Calu3 (cell line): ENCODE measurements at regions not wholly inside any gene's neighbourhood (a gene's known extent, or its start where the extent isn't known, plus 50 kb on each side); places are given as distances from the start of the nearest gene placed in this dataset.

Experiments
- BruUV-seq: library from RNA; stranded (reverse); fragments of 400-500 nt; replicated peaks from 2 replicates; lab custom pipeline; 2021; lab: Mats Ljungman, UMichigan
- CTCF ChIA-PET: fragments of 300-600 bp; sonication (Branson Sonifier 250); formaldehyde crosslinking; loops from one replicate; lab custom pipeline; 2022; ENCODE audit warnings: antibody characterized with exemption; lab: Charles Lee
- DNase-seq: peaks from one replicate; pipeline ENCODE4 v3.0.0; 2022
- H3K27ac Mint-ChIP-seq: one replicate; pipeline ENCODE4 v1.8.0; 2022; ENCODE audit warnings: mixed read lengths; ENCODE audit not compliant: unreplicated experiment
- H3K27me3 Mint-ChIP-seq: one replicate; pipeline ENCODE4 v1.8.0; 2022; ENCODE audit warnings: mixed read lengths; ENCODE audit not compliant: unreplicated experiment
- H3K36me3 Mint-ChIP-seq: one replicate; pipeline ENCODE4 v1.8.0; 2022; ENCODE audit warnings: mild to moderate bottlenecking, moderate library complexity, mixed read lengths; ENCODE audit not compliant: insufficient read depth, unreplicated experiment
- H3K4me1 Mint-ChIP-seq: one replicate; pipeline ENCODE4 v1.8.0; 2022; ENCODE audit warnings: mild to moderate bottlenecking, low read depth, mixed read lengths; ENCODE audit not compliant: unreplicated experiment
- H3K4me3 Mint-ChIP-seq: one replicate; pipeline ENCODE4 v1.8.0; 2022; ENCODE audit warnings: mild to moderate bottlenecking, low read depth, moderate library complexity, mixed read lengths; ENCODE audit not compliant: unreplicated experiment
- H3K9me3 Mint-ChIP-seq: one replicate; pipeline ENCODE4 v1.8.0; 2022; ENCODE audit warnings: low read depth, mixed read lengths; ENCODE audit not compliant: unreplicated experiment
- CTCF ChIP-seq: fragments of 200-600 bp; IDR thresholded peaks from one replicate; pipeline ENCODE4 v1.8.0; 2022; ENCODE audit warnings: antibody characterized with exemption; ENCODE audit not compliant: unreplicated experiment
- intact Hi-C: fragments of 100-400 bp; cut with micrococcal nuclease; formaldehyde crosslinking; loops from one replicate; pipeline ENCODE4 v1.10.0; 2022; ENCODE audit not compliant: unreplicated experiment

- intact Hi-C loops, result no loop called here
- CTCF ChIA-PET, result no interaction called here
- H3K27me3 Mint-ChIP-seq, result no peaks in the 10 kb centered on the region
- H3K4me3 Mint-ChIP-seq, result no peak overlapping the region
- no peaks in the 10 kb centered on the region for H3K4me1 Mint-ChIP-seq
- TF ChIP-seq CTCF, result no peak
- peaks cover 5% of the 10 kb centered on the region for H3K36me3 Mint-ChIP-seq
- no TSS peak for BruUV-seq
- no peak for DNase-seq
- peaks cover 2% of the 10 kb centered on the region for H3K9me3 Mint-ChIP-seq
- no peak overlapping the region for H3K27ac Mint-ChIP-seq
Measured at GRCh38 chr14:101064718-101065117, 161.2 kb upstream of the RTL1 start.

GRCh38 chr14:101065246-101065645 is 161.7 kb upstream of the RTL1 start:
- no TSS peak for BruUV-seq
- H3K9me3 Mint-ChIP-seq, result peaks cover 2% of the 10 kb centered on the region
- DNase-seq, result no peak
- no peak overlapping the region for H3K4me3 Mint-ChIP-seq
- CTCF ChIA-PET, result no interaction called here
- H3K4me1 Mint-ChIP-seq, result no peaks in the 10 kb centered on the region
- TF ChIP-seq CTCF, result no peak
- peaks cover 5% of the 10 kb centered on the region for H3K36me3 Mint-ChIP-seq
- intact Hi-C loops, result no loop called here
- H3K27ac Mint-ChIP-seq, result no peak overlapping the region
- H3K27me3 Mint-ChIP-seq, result no peaks in the 10 kb centered on the region

- no peaks in the 10 kb centered on the region for H3K27me3 Mint-ChIP-seq
- BruUV-seq, result no TSS peak
- H3K4me1 Mint-ChIP-seq, result no peaks in the 10 kb centered on the region
- intact Hi-C loops, result no loop called here
- peaks cover 5% of the 10 kb centered on the region for H3K36me3 Mint-ChIP-seq
- peaks cover 2% of the 10 kb centered on the region for H3K9me3 Mint-ChIP-seq
- no peak for TF ChIP-seq CTCF
- no peak overlapping the region for H3K4me3 Mint-ChIP-seq
- no peak for DNase-seq
- no peak overlapping the region for H3K27ac Mint-ChIP-seq
- CTCF ChIA-PET, result no interaction called here
Measured at GRCh38 chr14:101065696-101066694, 162.5 kb upstream of the RTL1 start.

- Mint-ChIP-seq H3K4me3 (no peak overlapping the region), H3K9me3 (no peaks in the 10 kb centered on the region), H3K4me1 (no peaks in the 10 kb centered on the region), H3K27me3 (no peaks in the 10 kb centered on the region), H3K27ac (no peak overlapping the region), H3K36me3 (peaks cover 5% of the 10 kb centered on the region)
- TF ChIP-seq CTCF, result no peak
- no TSS peak for BruUV-seq
- DNase-seq, result no peak
- intact Hi-C loops, result no loop called here
- CTCF ChIA-PET, result interaction anchor here (0.7 to 0.8 kb wide), 2 partner anchors 12 to 313 kb away, joined by 3 read pairs; no protein-coding TSS in a partner anchor
Measured at GRCh38 chr14:101066826-101067510, 163.4 kb upstream of the RTL1 start.
